ENCODE measurements at regions not wholly inside any gene's neighbourhood (a gene's known extent, or its start where the extent isn't known, plus 50 kb on each side); places are given as distances from the start of the nearest gene placed in this dataset.

- no peak overlapping the region for H2BK5ac ChIP-seq (ENCODE audit: low read length)
- no CpG with 5 or more reads among the region's 2 CpGs for WGBS (ENCODE audit: extremely low coverage, insufficient coverage, low lambda C conversion rate)
- no peak for DNase-seq
- no peak overlapping the region for H3K4me3 ChIP-seq (ENCODE audit: low read length)
- no peaks in the 10 kb centered on the region for H3K27me3 ChIP-seq (ENCODE audit: insufficient read depth, low read length, poor library complexity)
- no peak overlapping the region for H3K4me2 ChIP-seq (ENCODE audit: low read length)
- no peak overlapping the region for H3K4ac ChIP-seq (ENCODE audit: low read depth, low read length)
- no peak overlapping the region for H2BK15ac ChIP-seq (replicated peaks; ENCODE audit: low read depth)
- H3K56ac ChIP-seq (ENCODE audit: low read length) = no peak overlapping the region
- H4K5ac ChIP-seq (ENCODE audit: low read length) = no peak overlapping the region
- no peak overlapping the region for H2AK5ac ChIP-seq (ENCODE audit: low read length)
- no peak overlapping the region for H2BK120ac ChIP-seq (ENCODE audit: low read depth, low read length)
- no peak overlapping the region for H3K18ac ChIP-seq (ENCODE audit: low read length)
- no peaks in the 10 kb centered on the region for H3K79me1 ChIP-seq (ENCODE audit: low read length)
- no peak overlapping the region for H3K9ac ChIP-seq (ENCODE audit: low read length)
- H3K23ac ChIP-seq (ENCODE audit: low read length) = no peak overlapping the region
- no peak overlapping the region for H3K27ac ChIP-seq (ENCODE audit: low read depth, low read length)
- H4K8ac ChIP-seq (ENCODE audit: low read depth, low read length) = no peak overlapping the region
- no peaks in the 10 kb centered on the region for H3K79me2 ChIP-seq (ENCODE audit: control insufficient read depth, insufficient read depth, low read length)
- H3K4me1 ChIP-seq (ENCODE audit: control insufficient read depth, low read depth, low read length) = no peaks in the 10 kb centered on the region
- H3K36me3 ChIP-seq (ENCODE audit: control insufficient read depth, insufficient read depth, low read length) = no peaks in the 10 kb centered on the region
Observed at GRCh38 chr2:180196419-180196977, 189.4 kb upstream of the CWC22 start.

GRCh38 chr2:180195847-180196246 is 188.8 kb upstream of the CWC22 start:
- H3K36me3 ChIP-seq (ENCODE audit: control insufficient read depth, insufficient read depth, low read length) = no peaks in the 10 kb centered on the region
- H3K79me1 ChIP-seq (ENCODE audit: low read length) = no peaks in the 10 kb centered on the region
- no peak overlapping the region for H4K5ac ChIP-seq (ENCODE audit: low read length)
- no peak overlapping the region for H3K56ac ChIP-seq (ENCODE audit: low read length)
- H3K4me3 ChIP-seq (ENCODE audit: low read length) = no peak overlapping the region
- H3K79me2 ChIP-seq (ENCODE audit: control insufficient read depth, insufficient read depth, low read length) = no peaks in the 10 kb centered on the region
- no peak overlapping the region for H2BK15ac ChIP-seq (replicated peaks; ENCODE audit: low read depth)
- H2BK120ac ChIP-seq (ENCODE audit: low read depth, low read length) = no peak overlapping the region
- H3K4me2 ChIP-seq (ENCODE audit: low read length) = no peak overlapping the region
- no peak overlapping the region for H3K18ac ChIP-seq (ENCODE audit: low read length)
- H4K8ac ChIP-seq (ENCODE audit: low read depth, low read length) = no peak overlapping the region
- no peak overlapping the region for H2AK5ac ChIP-seq (ENCODE audit: low read length)
- H3K27me3 ChIP-seq (ENCODE audit: insufficient read depth, low read length, poor library complexity) = no peaks in the 10 kb centered on the region
- H3K4ac ChIP-seq (ENCODE audit: low read depth, low read length) = no peak overlapping the region
- no peak overlapping the region for H3K23ac ChIP-seq (ENCODE audit: low read length)
- H2BK5ac ChIP-seq (ENCODE audit: low read length) = no peak overlapping the region
- no peak for DNase-seq
- no peak overlapping the region for H3K9ac ChIP-seq (ENCODE audit: low read length)
- no peak overlapping the region for H3K27ac ChIP-seq (ENCODE audit: low read depth, low read length)
- no peaks in the 10 kb centered on the region for H3K4me1 ChIP-seq (ENCODE audit: control insufficient read depth, low read depth, low read length)

DNA sequence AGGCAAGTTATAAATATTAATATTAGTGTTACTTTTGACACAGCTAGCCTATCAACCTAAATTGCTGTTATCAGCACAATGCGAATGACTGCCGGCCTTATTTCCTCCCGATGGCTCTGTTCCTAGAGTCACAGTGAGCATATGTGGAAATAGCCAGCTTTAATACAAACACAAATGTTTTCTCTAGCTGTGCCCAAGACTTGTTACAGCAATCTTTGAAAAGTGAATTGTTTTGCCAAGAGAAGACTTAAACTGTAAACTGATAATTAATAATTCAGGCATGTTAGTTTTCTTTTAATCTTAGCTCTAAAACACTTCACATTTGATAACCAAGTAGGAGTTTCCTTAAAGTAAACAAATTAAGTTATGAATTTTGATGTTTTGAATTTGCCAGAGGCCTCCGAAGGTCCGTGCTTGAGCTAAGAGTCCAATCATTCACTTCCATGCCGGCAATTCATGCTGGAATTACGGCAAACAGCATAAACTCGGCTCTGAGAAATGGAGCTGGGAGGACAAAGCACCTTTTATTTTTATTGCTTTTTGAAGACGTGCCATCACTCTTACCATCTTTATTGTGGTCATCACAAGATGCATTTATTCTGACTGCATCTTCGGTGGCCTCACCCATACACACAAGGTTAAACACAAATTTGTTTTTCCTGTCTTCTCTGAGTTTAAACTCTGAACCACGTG is 184.5 kb upstream of the CWC22 start:
- H2BK15ac ChIP-seq (replicated peaks; ENCODE audit: low read depth) = no peak overlapping the region
- H3K56ac ChIP-seq (ENCODE audit: low read length) = no peak overlapping the region
- no peak overlapping the region for H2AK5ac ChIP-seq (ENCODE audit: low read length)
- H3K23ac ChIP-seq (ENCODE audit: low read length) = no peak overlapping the region
- no peaks in the 10 kb centered on the region for H3K79me1 ChIP-seq (ENCODE audit: low read length)
- no peak overlapping the region for H3K4me2 ChIP-seq (ENCODE audit: low read length)
- DNase-seq = peak; percentile 10
- H3K36me3 ChIP-seq (ENCODE audit: control insufficient read depth, insufficient read depth, low read length) = no peaks in the 10 kb centered on the region
- no CpG with 5 or more reads among the region's 11 CpGs for WGBS (ENCODE audit: extremely low coverage, insufficient coverage, low lambda C conversion rate)
- no peak overlapping the region for H4K5ac ChIP-seq (ENCODE audit: low read length)
- no peak overlapping the region for H3K4ac ChIP-seq (ENCODE audit: low read depth, low read length)
- H3K4me1 ChIP-seq (ENCODE audit: control insufficient read depth, low read depth, low read length) = no peaks in the 10 kb centered on the region
- no peak overlapping the region for H3K27ac ChIP-seq (ENCODE audit: low read depth, low read length)
- peak overlapping the region; percentile 39 for H3K18ac ChIP-seq (ENCODE audit: low read length)
- no peak overlapping the region for H2BK5ac ChIP-seq (ENCODE audit: low read length)
- no peaks in the 10 kb centered on the region for H3K79me2 ChIP-seq (ENCODE audit: control insufficient read depth, insufficient read depth, low read length)
- no peaks in the 10 kb centered on the region for H3K27me3 ChIP-seq (ENCODE audit: insufficient read depth, low read length, poor library complexity)
- H4K8ac ChIP-seq (ENCODE audit: low read depth, low read length) = no peak overlapping the region
- H2BK120ac ChIP-seq (ENCODE audit: low read depth, low read length) = no peak overlapping the region
- H3K4me3 ChIP-seq (ENCODE audit: low read length) = no peak overlapping the region
- no peak overlapping the region for H3K9ac ChIP-seq (ENCODE audit: low read length)

- Histone ChIP-seq H3K27me3 (ENCODE audit: insufficient read depth, low read length, poor library complexity) (no peaks in the 10 kb centered on the region), H3K23ac (ENCODE audit: low read length) (no peak overlapping the region), H2AK5ac (ENCODE audit: low read length) (no peak overlapping the region), H3K4me1 (ENCODE audit: control insufficient read depth, low read depth, low read length) (no peaks in the 10 kb centered on the region), H4K8ac (ENCODE audit: low read depth, low read length) (no peak overlapping the region), H3K79me2 (ENCODE audit: control insufficient read depth, insufficient read depth, low read length) (no peaks in the 10 kb centered on the region), H4K5ac (ENCODE audit: low read length) (no peak overlapping the region), H3K18ac (ENCODE audit: low read length) (no peak overlapping the region), H3K4me3 (ENCODE audit: low read length) (no peak overlapping the region), H3K36me3 (ENCODE audit: control insufficient read depth, insufficient read depth, low read length) (no peaks in the 10 kb centered on the region), H3K27ac (ENCODE audit: low read depth, low read length) (no peak overlapping the region), H2BK5ac (ENCODE audit: low read length) (no peak overlapping the region), H2BK15ac (replicated peaks; ENCODE audit: low read depth) (no peak overlapping the region), H3K9ac (ENCODE audit: low read length) (no peak overlapping the region), H2BK120ac (ENCODE audit: low read depth, low read length) (no peak overlapping the region), H3K79me1 (ENCODE audit: low read length) (no peaks in the 10 kb centered on the region), H3K4ac (ENCODE audit: low read depth, low read length) (no peak overlapping the region), H3K4me2 (ENCODE audit: low read length) (no peak overlapping the region), H3K56ac (ENCODE audit: low read length) (no peak overlapping the region)
- DNase-seq = peak; percentile 36
- no CpG with 5 or more reads among the region's 2 CpGs for WGBS (ENCODE audit: extremely low coverage, insufficient coverage, low lambda C conversion rate)
Observed at GRCh38 chr2:180190851-180191250, 183.8 kb upstream of the CWC22 start.

- no peak overlapping the region for H3K4me2 ChIP-seq (ENCODE audit: low read length)
- H2AK5ac ChIP-seq (ENCODE audit: low read length) = no peak overlapping the region
- H3K36me3 ChIP-seq (ENCODE audit: control insufficient read depth, insufficient read depth, low read length) = no peaks in the 10 kb centered on the region
- no peak overlapping the region for H2BK15ac ChIP-seq (replicated peaks; ENCODE audit: low read depth)
- H3K56ac ChIP-seq (ENCODE audit: low read length) = no peak overlapping the region
- H3K9ac ChIP-seq (ENCODE audit: low read length) = no peak overlapping the region
- no peak overlapping the region for H2BK5ac ChIP-seq (ENCODE audit: low read length)
- H3K79me1 ChIP-seq (ENCODE audit: low read length) = no peaks in the 10 kb centered on the region
- no peaks in the 10 kb centered on the region for H3K27me3 ChIP-seq (ENCODE audit: insufficient read depth, low read length, poor library complexity)
- H3K27ac ChIP-seq (ENCODE audit: low read depth, low read length) = no peak overlapping the region
- H4K5ac ChIP-seq (ENCODE audit: low read length) = no peak overlapping the region
- H3K4me1 ChIP-seq (ENCODE audit: control insufficient read depth, low read depth, low read length) = no peaks in the 10 kb centered on the region
- H3K18ac ChIP-seq (ENCODE audit: low read length) = no peak overlapping the region
- no peak for DNase-seq
- H3K4ac ChIP-seq (ENCODE audit: low read depth, low read length) = no peak overlapping the region
- H4K8ac ChIP-seq (ENCODE audit: low read depth, low read length) = no peak overlapping the region
- no peak overlapping the region for H3K4me3 ChIP-seq (ENCODE audit: low read length)
- no peaks in the 10 kb centered on the region for H3K79me2 ChIP-seq (ENCODE audit: control insufficient read depth, insufficient read depth, low read length)
- no peak overlapping the region for H2BK120ac ChIP-seq (ENCODE audit: low read depth, low read length)
- no peak overlapping the region for H3K23ac ChIP-seq (ENCODE audit: low read length)
- WGBS (ENCODE audit: extremely low coverage, insufficient coverage, low lambda C conversion rate) = no CpG with 5 or more reads among the region's 2 CpGs
Observed at GRCh38 chr2:180187611-180188010, 180.5 kb upstream of the CWC22 start.

- Histone ChIP-seq H3K4me2 (ENCODE audit: low read length) (no peak overlapping the region), H4K8ac (ENCODE audit: low read depth, low read length) (no peak overlapping the region), H3K56ac (ENCODE audit: low read length) (no peak overlapping the region), H2BK15ac (replicated peaks; ENCODE audit: low read depth) (no peak overlapping the region), H3K36me3 (ENCODE audit: control insufficient read depth, insufficient read depth, low read length) (no peaks in the 10 kb centered on the region), H2BK5ac (ENCODE audit: low read length) (no peak overlapping the region), H3K4me1 (ENCODE audit: control insufficient read depth, low read depth, low read length) (no peaks in the 10 kb centered on the region), H3K4ac (ENCODE audit: low read depth, low read length) (no peak overlapping the region), H3K27ac (ENCODE audit: low read depth, low read length) (no peak overlapping the region), H3K4me3 (ENCODE audit: low read length) (no peak overlapping the region), H3K79me2 (ENCODE audit: control insufficient read depth, insufficient read depth, low read length) (no peaks in the 10 kb centered on the region), H4K5ac (ENCODE audit: low read length) (no peak overlapping the region), H3K9ac (ENCODE audit: low read length) (no peak overlapping the region), H2BK120ac (ENCODE audit: low read depth, low read length) (no peak overlapping the region), H2AK5ac (ENCODE audit: low read length) (no peak overlapping the region), H3K79me1 (ENCODE audit: low read length) (no peaks in the 10 kb centered on the region), H3K18ac (ENCODE audit: low read length) (no peak overlapping the region), H3K27me3 (ENCODE audit: insufficient read depth, low read length, poor library complexity) (no peaks in the 10 kb centered on the region), H3K23ac (ENCODE audit: low read length) (no peak overlapping the region)
- WGBS (ENCODE audit: extremely low coverage, insufficient coverage, low lambda C conversion rate) = 100% methylated on average over 1 of the region's 2 CpGs
- DNase-seq = no peak
Observed at GRCh38 chr2:180184506-180184905, 177.4 kb upstream of the CWC22 start.

All from mesendoderm (in vitro differentiated cells).